ENCODE measurements at regions not wholly inside any gene's neighbourhood (a gene's known extent, or its start where the extent isn't known, plus 50 kb on each side); places are given as distances from the start of the nearest gene placed in this dataset.

DNA sequence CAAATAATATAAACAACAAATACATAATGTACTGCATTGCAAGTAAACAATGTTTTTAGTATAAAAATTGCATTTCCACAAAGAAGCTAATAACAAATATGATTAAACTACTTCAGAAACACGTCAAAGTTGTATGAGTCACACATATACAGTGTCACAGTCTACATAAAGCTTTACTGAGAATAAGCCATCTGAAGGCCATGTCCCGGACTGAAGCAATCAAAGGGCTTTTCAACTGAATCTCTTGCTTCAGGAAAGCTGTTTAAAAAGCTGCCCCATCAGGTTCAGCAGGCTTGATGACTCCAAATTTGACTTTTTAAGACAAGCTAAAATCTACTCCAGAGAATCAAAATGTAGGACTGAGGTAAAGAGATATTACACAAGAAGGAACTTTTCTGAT, 1476.8 kb downstream of the ADGRL3 start:
- TF ChIP-seq JUNB (IDR thresholded peaks at IDR 0.05; ENCODE audit: unreplicated experiment), result no peak
- Histone ChIP-seq H3K4me3 (no peak overlapping the region), H3K9me2 (ENCODE audit: insufficient read depth) (no peaks in the 10 kb centered on the region), H3F3A (replicated peaks; ENCODE audit: low read depth) (no peaks in the 10 kb centered on the region), H3K27me3 (ENCODE audit: insufficient read depth) (no peaks in the 10 kb centered on the region), H3K4me2 (no peak overlapping the region), H3K79me2 (replicated peaks; ENCODE audit: insufficient read depth) (no peaks in the 10 kb centered on the region), H3K27ac (ENCODE audit: low read depth) (no peak overlapping the region), H3K4me1 (ENCODE audit: insufficient read depth) (no peaks in the 10 kb centered on the region), H2AFZ (no peak overlapping the region), H4K20me1 (replicated peaks; ENCODE audit: insufficient read depth) (no peaks in the 10 kb centered on the region), H3K36me3 (ENCODE audit: insufficient read depth) (no peaks in the 10 kb centered on the region)
- H3K9me3 Mint-ChIP-seq, result no peaks in the 10 kb centered on the region
- H3K36me3 Mint-ChIP-seq (ENCODE audit: low read depth), result no peaks in the 10 kb centered on the region
- ATAC-seq, result no peak
- H3K4me3 Mint-ChIP-seq, result no peak overlapping the region
- no peaks in the 10 kb centered on the region for H3K4me1 Mint-ChIP-seq
- DNase-seq (ENCODE audit: low spot score), result no peak
- no peak overlapping the region for H3K27ac Mint-ChIP-seq
- H3K27me3 Mint-ChIP-seq (ENCODE audit: insufficient read depth, low read depth, poor library complexity), result no peaks in the 10 kb centered on the region

GRCh38 chr4:62670514-62670913, 1470.4 kb downstream of the ADGRL3 start:
- Histone ChIP-seq H3K27ac (ENCODE audit: low read depth) (no peak overlapping the region), H3K9me2 (ENCODE audit: insufficient read depth) (no peaks in the 10 kb centered on the region), H3K27me3 (ENCODE audit: insufficient read depth) (no peaks in the 10 kb centered on the region), H3K4me1 (ENCODE audit: insufficient read depth) (no peaks in the 10 kb centered on the region), H3K79me2 (replicated peaks; ENCODE audit: insufficient read depth) (no peaks in the 10 kb centered on the region), H3K4me3 (no peak overlapping the region), H2AFZ (no peak overlapping the region), H3K36me3 (ENCODE audit: insufficient read depth) (no peaks in the 10 kb centered on the region), H3K4me2 (no peak overlapping the region), H4K20me1 (replicated peaks; ENCODE audit: insufficient read depth) (no peaks in the 10 kb centered on the region), H3F3A (replicated peaks; ENCODE audit: low read depth) (no peaks in the 10 kb centered on the region)
- ATAC-seq, result no peak
- Mint-ChIP-seq H3K9me3 (no peaks in the 10 kb centered on the region), H3K4me3 (no peak overlapping the region), H3K36me3 (ENCODE audit: low read depth) (no peaks in the 10 kb centered on the region), H3K27ac (no peak overlapping the region), H3K4me1 (no peaks in the 10 kb centered on the region), H3K27me3 (ENCODE audit: insufficient read depth, low read depth, poor library complexity) (no peaks in the 10 kb centered on the region)
- TF ChIP-seq, protein P1, sequence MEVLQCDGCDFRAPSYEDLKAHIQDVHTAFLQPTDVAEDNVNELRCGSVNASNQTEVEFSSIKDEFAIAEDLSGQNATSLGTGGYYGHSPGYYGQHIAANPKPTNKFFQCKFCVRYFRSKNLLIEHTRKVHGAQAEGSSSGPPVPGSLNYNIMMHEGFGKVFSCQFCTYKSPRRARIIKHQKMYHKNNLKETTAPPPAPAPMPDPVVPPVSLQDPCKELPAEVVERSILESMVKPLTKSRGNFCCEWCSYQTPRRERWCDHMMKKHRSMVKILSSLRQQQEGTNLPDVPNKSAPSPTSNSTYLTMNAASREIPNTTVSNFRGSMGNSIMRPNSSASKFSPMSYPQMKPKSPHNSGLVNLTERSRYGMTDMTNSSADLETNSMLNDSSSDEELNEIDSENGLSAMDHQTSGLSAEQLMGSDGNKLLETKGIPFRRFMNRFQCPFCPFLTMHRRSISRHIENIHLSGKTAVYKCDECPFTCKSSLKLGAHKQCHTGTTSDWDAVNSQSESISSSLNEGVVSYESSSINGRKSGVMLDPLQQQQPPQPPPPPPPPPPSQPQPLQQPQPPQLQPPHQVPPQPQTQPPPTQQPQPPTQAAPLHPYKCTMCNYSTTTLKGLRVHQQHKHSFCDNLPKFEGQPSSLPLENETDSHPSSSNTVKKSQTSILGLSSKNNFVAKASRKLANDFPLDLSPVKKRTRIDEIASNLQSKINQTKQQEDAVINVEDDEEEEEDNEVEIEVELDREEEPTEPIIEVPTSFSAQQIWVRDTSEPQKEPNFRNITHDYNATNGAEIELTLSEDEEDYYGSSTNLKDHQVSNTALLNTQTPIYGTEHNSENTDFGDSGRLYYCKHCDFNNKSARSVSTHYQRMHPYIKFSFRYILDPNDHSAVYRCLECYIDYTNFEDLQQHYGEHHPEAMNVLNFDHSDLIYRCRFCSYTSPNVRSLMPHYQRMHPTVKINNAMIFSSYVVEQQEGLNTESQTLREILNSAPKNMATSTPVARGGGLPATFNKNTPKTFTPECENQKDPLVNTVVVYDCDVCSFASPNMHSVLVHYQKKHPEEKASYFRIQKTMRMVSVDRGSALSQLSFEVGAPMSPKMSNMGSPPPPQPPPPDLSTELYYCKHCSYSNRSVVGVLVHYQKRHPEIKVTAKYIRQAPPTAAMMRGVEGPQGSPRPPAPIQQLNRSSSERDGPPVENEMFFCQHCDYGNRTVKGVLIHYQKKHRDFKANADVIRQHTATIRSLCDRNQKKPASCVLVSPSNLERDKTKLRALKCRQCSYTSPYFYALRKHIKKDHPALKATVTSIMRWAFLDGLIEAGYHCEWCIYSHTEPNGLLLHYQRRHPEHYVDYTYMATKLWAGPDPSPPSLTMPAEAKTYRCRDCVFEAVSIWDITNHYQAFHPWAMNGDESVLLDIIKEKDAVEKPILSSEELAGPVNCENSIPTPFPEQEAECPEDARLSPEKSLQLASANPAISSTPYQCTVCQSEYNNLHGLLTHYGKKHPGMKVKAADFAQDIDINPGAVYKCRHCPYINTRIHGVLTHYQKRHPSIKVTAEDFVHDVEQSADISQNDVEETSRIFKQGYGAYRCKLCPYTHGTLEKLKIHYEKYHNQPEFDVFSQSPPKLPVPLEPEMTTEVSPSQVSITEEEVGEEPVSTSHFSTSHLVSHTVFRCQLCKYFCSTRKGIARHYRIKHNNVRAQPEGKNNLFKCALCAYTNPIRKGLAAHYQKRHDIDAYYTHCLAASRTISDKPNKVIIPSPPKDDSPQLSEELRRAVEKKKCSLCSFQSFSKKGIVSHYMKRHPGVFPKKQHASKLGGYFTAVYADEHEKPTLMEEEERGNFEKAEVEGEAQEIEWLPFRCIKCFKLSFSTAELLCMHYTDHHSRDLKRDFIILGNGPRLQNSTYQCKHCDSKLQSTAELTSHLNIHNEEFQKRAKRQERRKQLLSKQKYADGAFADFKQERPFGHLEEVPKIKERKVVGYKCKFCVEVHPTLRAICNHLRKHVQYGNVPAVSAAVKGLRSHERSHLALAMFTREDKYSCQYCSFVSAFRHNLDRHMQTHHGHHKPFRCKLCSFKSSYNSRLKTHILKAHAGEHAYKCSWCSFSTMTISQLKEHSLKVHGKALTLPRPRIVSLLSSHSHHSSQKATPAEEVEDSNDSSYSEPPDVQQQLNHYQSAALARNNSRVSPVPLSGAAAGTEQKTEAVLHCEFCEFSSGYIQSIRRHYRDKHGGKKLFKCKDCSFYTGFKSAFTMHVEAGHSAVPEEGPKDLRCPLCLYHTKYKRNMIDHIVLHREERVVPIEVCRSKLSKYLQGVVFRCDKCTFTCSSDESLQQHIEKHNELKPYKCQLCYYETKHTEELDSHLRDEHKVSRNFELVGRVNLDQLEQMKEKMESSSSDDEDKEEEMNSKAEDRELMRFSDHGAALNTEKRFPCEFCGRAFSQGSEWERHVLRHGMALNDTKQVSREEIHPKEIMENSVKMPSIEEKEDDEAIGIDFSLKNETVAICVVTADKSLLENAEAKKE (CRISPR knock-in tag; IDR thresholded peaks at IDR 0.05), result no peak
- no peak for TF ChIP-seq POLR2AphosphoS5 (IDR thresholded peaks at IDR 0.05; ENCODE audit: low read depth)
- DNase-seq (ENCODE audit: low spot score), result no peak
